ENCODE measurements at regions not wholly inside any gene's neighbourhood (a gene's known extent, or its start where the extent isn't known, plus 50 kb on each side); places are given as distances from the start of the nearest gene placed in this dataset.

- Histone ChIP-seq H3K36me3 (ENCODE audit: control insufficient read depth in 5 of 5, insufficient read depth in 5 of 5, low read length in 5 of 5) (no peaks in the 10 kb centered on the region), H3K9ac (ENCODE audit: low read length in 5 of 5) (no peak overlapping the region), H3K9me3 (ENCODE audit: control insufficient read depth in 5 of 5, low read length in 5 of 5) (no peaks in the 10 kb centered on the region), H3K27ac (ENCODE audit: low read depth, low read length) (no peak overlapping the region), H3K27me3 (ENCODE audit: control insufficient read depth in 5 of 5, insufficient read depth in 4 of 5, low read length in 5 of 5) (no peaks in the 10 kb centered on the region), H3K4me1 (ENCODE audit: control insufficient read depth in 5 of 5, insufficient read depth in 5 of 5, low read length in 5 of 5) (no peaks in the 10 kb centered on the region), H3K4me3 (ENCODE audit: low read depth in 1 of 5, low read length in 5 of 5) (no peak overlapping the region)
Measured at GRCh38 chr14:82500222-82500621, 966.6 kb upstream of the SEL1L start.

- Histone ChIP-seq H3K36me3 (ENCODE audit: control insufficient read depth in 5 of 5, insufficient read depth in 5 of 5, low read length in 5 of 5) (no peaks in the 10 kb centered on the region), H3K9me3 (ENCODE audit: control insufficient read depth in 5 of 5, low read length in 5 of 5) (no peaks in the 10 kb centered on the region), H3K4me1 (ENCODE audit: control insufficient read depth in 5 of 5, insufficient read depth in 5 of 5, low read length in 5 of 5) (no peaks in the 10 kb centered on the region), H3K9ac (ENCODE audit: low read length in 5 of 5) (no peak overlapping the region), H3K27me3 (ENCODE audit: control insufficient read depth in 5 of 5, insufficient read depth in 4 of 5, low read length in 5 of 5) (no peaks in the 10 kb centered on the region), H3K4me3 (ENCODE audit: low read depth in 1 of 5, low read length in 5 of 5) (no peak overlapping the region), H3K27ac (ENCODE audit: low read depth, low read length) (no peak overlapping the region)
Measured at GRCh38 chr14:82501554-82501953, 967.9 kb upstream of the SEL1L start.

GRCh38 chr14:82502043-82502442, 968.4 kb upstream of the SEL1L start:
- no peak overlapping the region for H3K9ac ChIP-seq (ENCODE audit: low read length in 5 of 5)
- no peak overlapping the region for H3K4me3 ChIP-seq (ENCODE audit: low read depth in 1 of 5, low read length in 5 of 5)
- H3K4me1 ChIP-seq (ENCODE audit: control insufficient read depth in 5 of 5, insufficient read depth in 5 of 5, low read length in 5 of 5) = no peaks in the 10 kb centered on the region
- H3K9me3 ChIP-seq (ENCODE audit: control insufficient read depth in 5 of 5, low read length in 5 of 5) = no peaks in the 10 kb centered on the region
- no peaks in the 10 kb centered on the region for H3K27me3 ChIP-seq (ENCODE audit: control insufficient read depth in 5 of 5, insufficient read depth in 4 of 5, low read length in 5 of 5)
- no peak overlapping the region for H3K27ac ChIP-seq (ENCODE audit: low read depth, low read length)
- no peaks in the 10 kb centered on the region for H3K36me3 ChIP-seq (ENCODE audit: control insufficient read depth in 5 of 5, insufficient read depth in 5 of 5, low read length in 5 of 5)

GRCh38 chr14:82504894-82505293, 971.2 kb upstream of the SEL1L start:
- Histone ChIP-seq H3K9me3 (ENCODE audit: control insufficient read depth in 5 of 5, low read length in 5 of 5) (no peaks in the 10 kb centered on the region), H3K4me1 (ENCODE audit: control insufficient read depth in 5 of 5, insufficient read depth in 5 of 5, low read length in 5 of 5) (no peaks in the 10 kb centered on the region), H3K36me3 (ENCODE audit: control insufficient read depth in 5 of 5, insufficient read depth in 5 of 5, low read length in 5 of 5) (no peaks in the 10 kb centered on the region), H3K27me3 (ENCODE audit: control insufficient read depth in 5 of 5, insufficient read depth in 4 of 5, low read length in 5 of 5) (no peaks in the 10 kb centered on the region), H3K9ac (ENCODE audit: low read length in 5 of 5) (no peak overlapping the region), H3K27ac (ENCODE audit: low read depth, low read length) (no peak overlapping the region), H3K4me3 (ENCODE audit: low read depth in 1 of 5, low read length in 5 of 5) (no peak overlapping the region)

GRCh38 chr14:82510007-82510406, 976.4 kb upstream of the SEL1L start:
- no peak overlapping the region for H3K9ac ChIP-seq (ENCODE audit: low read length in 5 of 5)
- H3K4me3 ChIP-seq (ENCODE audit: low read depth in 1 of 5, low read length in 5 of 5) = no peak overlapping the region
- no peak overlapping the region for H3K27ac ChIP-seq (ENCODE audit: low read depth, low read length)
- H3K27me3 ChIP-seq (ENCODE audit: control insufficient read depth in 5 of 5, insufficient read depth in 4 of 5, low read length in 5 of 5) = no peaks in the 10 kb centered on the region
- H3K4me1 ChIP-seq (ENCODE audit: control insufficient read depth in 5 of 5, insufficient read depth in 5 of 5, low read length in 5 of 5) = no peaks in the 10 kb centered on the region
- H3K36me3 ChIP-seq (ENCODE audit: control insufficient read depth in 5 of 5, insufficient read depth in 5 of 5, low read length in 5 of 5) = no peaks in the 10 kb centered on the region
- H3K9me3 ChIP-seq (ENCODE audit: control insufficient read depth in 5 of 5, low read length in 5 of 5) = no peaks in the 10 kb centered on the region

- H3K27ac ChIP-seq (ENCODE audit: low read depth, low read length) = no peak overlapping the region
- no peaks in the 10 kb centered on the region for H3K9me3 ChIP-seq (ENCODE audit: control insufficient read depth in 5 of 5, low read length in 5 of 5)
- no peaks in the 10 kb centered on the region for H3K36me3 ChIP-seq (ENCODE audit: control insufficient read depth in 5 of 5, insufficient read depth in 5 of 5, low read length in 5 of 5)
- no peaks in the 10 kb centered on the region for H3K4me1 ChIP-seq (ENCODE audit: control insufficient read depth in 5 of 5, insufficient read depth in 5 of 5, low read length in 5 of 5)
- H3K27me3 ChIP-seq (ENCODE audit: control insufficient read depth in 5 of 5, insufficient read depth in 4 of 5, low read length in 5 of 5) = no peaks in the 10 kb centered on the region
- no peak overlapping the region for H3K4me3 ChIP-seq (ENCODE audit: low read depth in 1 of 5, low read length in 5 of 5)
- no peak overlapping the region for H3K9ac ChIP-seq (ENCODE audit: low read length in 5 of 5)
Measured at GRCh38 chr14:82511399-82511798, 977.7 kb upstream of the SEL1L start.

GRCh38 chr14:82520765-82521164, 987.1 kb upstream of the SEL1L start:
- Histone ChIP-seq H3K4me3 (ENCODE audit: low read depth in 1 of 5, low read length in 5 of 5) (no peak overlapping the region), H3K4me1 (ENCODE audit: control insufficient read depth in 5 of 5, insufficient read depth in 5 of 5, low read length in 5 of 5) (no peaks in the 10 kb centered on the region)

GRCh38 chr14:82521191-82521590, 987.5 kb upstream of the SEL1L start:
- Histone ChIP-seq H3K9ac (ENCODE audit: low read length in 5 of 5) (no peak overlapping the region), H3K27ac (ENCODE audit: low read depth, low read length) (no peak overlapping the region), H3K36me3 (ENCODE audit: control insufficient read depth in 5 of 5, insufficient read depth in 5 of 5, low read length in 5 of 5) (no peaks in the 10 kb centered on the region), H3K27me3 (ENCODE audit: control insufficient read depth in 5 of 5, insufficient read depth in 4 of 5, low read length in 5 of 5) (no peaks in the 10 kb centered on the region), H3K4me1 (ENCODE audit: control insufficient read depth in 5 of 5, insufficient read depth in 5 of 5, low read length in 5 of 5) (no peaks in the 10 kb centered on the region), H3K9me3 (ENCODE audit: control insufficient read depth in 5 of 5, low read length in 5 of 5) (peaks cover 0 to 4% (median 0%) of the 10 kb centered on the region in 5 donors), H3K4me3 (ENCODE audit: low read depth in 1 of 5, low read length in 5 of 5) (no peak overlapping the region)

More at GRCh38 chr14:82520765-82521164, 987.1 kb upstream of the SEL1L start:
- H3K36me3 ChIP-seq (ENCODE audit: control insufficient read depth in 5 of 5, insufficient read depth in 5 of 5, low read length in 5 of 5) = no peaks in the 10 kb centered on the region
- H3K9me3 ChIP-seq (ENCODE audit: control insufficient read depth in 5 of 5, low read length in 5 of 5) = peaks cover 0 to 4% (median 0%) of the 10 kb centered on the region in 5 donors
- no peaks in the 10 kb centered on the region for H3K27me3 ChIP-seq (ENCODE audit: control insufficient read depth in 5 of 5, insufficient read depth in 4 of 5, low read length in 5 of 5)
- no peak overlapping the region for H3K27ac ChIP-seq (ENCODE audit: low read depth, low read length)
- no peak overlapping the region for H3K9ac ChIP-seq (ENCODE audit: low read length in 5 of 5)

- no peaks in the 10 kb centered on the region for H3K4me1 ChIP-seq (ENCODE audit: control insufficient read depth in 5 of 5, insufficient read depth in 5 of 5, low read length in 5 of 5)
- H3K4me3 ChIP-seq (ENCODE audit: low read depth in 1 of 5, low read length in 5 of 5) = no peak overlapping the region
- H3K9me3 ChIP-seq (ENCODE audit: control insufficient read depth in 5 of 5, low read length in 5 of 5) = no peaks in the 10 kb centered on the region
- H3K36me3 ChIP-seq (ENCODE audit: control insufficient read depth in 5 of 5, insufficient read depth in 5 of 5, low read length in 5 of 5) = no peaks in the 10 kb centered on the region
- H3K27ac ChIP-seq (ENCODE audit: low read depth, low read length) = no peak overlapping the region
- no peaks in the 10 kb centered on the region for H3K27me3 ChIP-seq (ENCODE audit: control insufficient read depth in 5 of 5, insufficient read depth in 4 of 5, low read length in 5 of 5)
- H3K9ac ChIP-seq (ENCODE audit: low read length in 5 of 5) = no peak overlapping the region
Measured at GRCh38 chr14:82528016-82528415, 994.4 kb upstream of the SEL1L start.

GRCh38 chr14:82533351-82533750, 999.7 kb upstream of the SEL1L start:
- no peak overlapping the region for H3K27ac ChIP-seq (ENCODE audit: low read depth, low read length)
- no peaks in the 10 kb centered on the region for H3K9me3 ChIP-seq (ENCODE audit: control insufficient read depth in 5 of 5, low read length in 5 of 5)
- no peaks in the 10 kb centered on the region for H3K4me1 ChIP-seq (ENCODE audit: control insufficient read depth in 5 of 5, insufficient read depth in 5 of 5, low read length in 5 of 5)
- H3K9ac ChIP-seq (ENCODE audit: low read length in 5 of 5) = no peak overlapping the region
- H3K27me3 ChIP-seq (ENCODE audit: control insufficient read depth in 5 of 5, insufficient read depth in 4 of 5, low read length in 5 of 5) = no peaks in the 10 kb centered on the region
- H3K36me3 ChIP-seq (ENCODE audit: control insufficient read depth in 5 of 5, insufficient read depth in 5 of 5, low read length in 5 of 5) = no peaks in the 10 kb centered on the region
- no peak overlapping the region for H3K4me3 ChIP-seq (ENCODE audit: low read depth in 1 of 5, low read length in 5 of 5)

- Histone ChIP-seq H3K4me3 (ENCODE audit: low read depth in 1 of 5, low read length in 5 of 5) (no peak overlapping the region), H3K36me3 (ENCODE audit: control insufficient read depth in 5 of 5, insufficient read depth in 5 of 5, low read length in 5 of 5) (no peaks in the 10 kb centered on the region), H3K9me3 (ENCODE audit: control insufficient read depth in 5 of 5, low read length in 5 of 5) (no peaks in the 10 kb centered on the region), H3K27me3 (ENCODE audit: control insufficient read depth in 5 of 5, insufficient read depth in 4 of 5, low read length in 5 of 5) (no peaks in the 10 kb centered on the region), H3K27ac (ENCODE audit: low read depth, low read length) (no peak overlapping the region), H3K9ac (ENCODE audit: low read length in 5 of 5) (no peak overlapping the region), H3K4me1 (ENCODE audit: control insufficient read depth in 5 of 5, insufficient read depth in 5 of 5, low read length in 5 of 5) (no peaks in the 10 kb centered on the region)
Measured at GRCh38 chr14:82536566-82536965, 1002.9 kb upstream of the SEL1L start.
